Common myeloid progenitor, CD34-positive (primary cell): ENCODE measurements at regions not wholly inside any gene's neighbourhood (a gene's known extent, or its start where the extent isn't known, plus 50 kb on each side); places are given as distances from the start of the nearest gene placed in this dataset.

ENCODE experiments used
- CTCF ChIA-PET: fragments of 350-600 bp; sonication (Branson Sonifier 250); formaldehyde crosslinking; loops from one replicate; lab custom pipeline; 2021; ENCODE audit warnings: antibody characterized with exemption; lab: Charles Lee
- POLR2A ChIA-PET: fragments of 350-600 bp; sonication (Branson Sonifier 250); formaldehyde crosslinking; loops from one replicate; lab custom pipeline; 2021; ENCODE audit warnings: antibody characterized with exemption; lab: Charles Lee
- DNase-seq, 3 donors: peaks; one replicate each; pipeline versions ENCODE4 v3.0.0 to v3.0.0-alpha.2; 2013
- H3K27ac ChIP-seq, 2 experiments: 1 replicate in 1 of 2; 2 replicates in 1 of 2; pipeline ENCODE4 v1.7.0; 2013; ENCODE audit warnings: inconsistent platforms in 2 of 2, low read length in 2 of 2, mild to moderate bottlenecking in 2 of 2, low read depth in 1 of 2, moderate library complexity in 1 of 2; ENCODE audit not compliant: severe bottlenecking in 2 of 2, insufficient read depth in 1 of 2, poor library complexity in 1 of 2
- H3K27me3 ChIP-seq, 5 experiments: replicated peaks in 2 of 5; 1 replicate in 3 of 5; 2 replicates in 2 of 5; pipeline versions ENCODE4 v1.6.1 to v1.7.0; 2013; ENCODE audit warnings: low read length in 4 of 5, mild to moderate bottlenecking in 2 of 5, moderate library complexity in 2 of 5, inconsistent platforms in 1 of 5; ENCODE audit not compliant: insufficient read depth in 5 of 5, control insufficient read depth in 4 of 5
- H3K36me3 ChIP-seq, 4 experiments: 1 replicate in 2 of 4; 2 replicates in 2 of 4; pipeline versions ENCODE4 v1.6.1 to v1.7.0; 2013; ENCODE audit warnings: low read length in 3 of 4, control low read depth in 1 of 4, mild to moderate bottlenecking in 1 of 4; ENCODE audit not compliant: control insufficient read depth in 4 of 4, insufficient read depth in 4 of 4
- H3K4me1 ChIP-seq, 4 experiments: 1 replicate in 3 of 4; 2 replicates in 1 of 4; pipeline versions ENCODE4 v1.6.1 to v1.7.1; 2013; ENCODE audit warnings: low read length in 3 of 4, mild to moderate bottlenecking in 3 of 4, control low read depth in 1 of 4, inconsistent platforms in 1 of 4, moderate library complexity in 1 of 4; ENCODE audit not compliant: control insufficient read depth in 4 of 4, insufficient read depth in 4 of 4; ENCODE audit errors: control extremely low read depth in 1 of 4
- H3K4me3 ChIP-seq, 7 experiments: 1 replicate in 4 of 7; 2 replicates in 3 of 7; pipeline versions ENCODE4 v1.5.1 to v1.7.0; 2013; ENCODE audit warnings: mild to moderate bottlenecking in 7 of 7, low read length in 6 of 7, moderate library complexity in 6 of 7, inconsistent platforms in 2 of 7, low read depth in 2 of 7, control low read depth in 1 of 7; ENCODE audit not compliant: insufficient read depth in 4 of 7, control insufficient read depth in 1 of 7; ENCODE audit errors: extremely low read depth in 1 of 7
- H3K9me3 ChIP-seq, 5 experiments: 1 replicate in 4 of 5; 2 replicates in 1 of 5; pipeline versions ENCODE4 v1.6.1 to v1.7.1; 2013; ENCODE audit warnings: low read length in 4 of 5, mild to moderate bottlenecking in 2 of 5, inconsistent platforms in 1 of 5, low read depth in 1 of 5, moderate library complexity in 1 of 5; ENCODE audit not compliant: control insufficient read depth in 4 of 5, insufficient read depth in 2 of 5; ENCODE audit errors: control extremely low read depth in 1 of 5
- WGBS: methylation state at CpG from one replicate; pipeline ENCODE4 v1.1.5; 2013; ENCODE audit not compliant: insufficient coverage; 5-methylcytosine and 5-hydroxymethylcytosine counted together

DNA sequence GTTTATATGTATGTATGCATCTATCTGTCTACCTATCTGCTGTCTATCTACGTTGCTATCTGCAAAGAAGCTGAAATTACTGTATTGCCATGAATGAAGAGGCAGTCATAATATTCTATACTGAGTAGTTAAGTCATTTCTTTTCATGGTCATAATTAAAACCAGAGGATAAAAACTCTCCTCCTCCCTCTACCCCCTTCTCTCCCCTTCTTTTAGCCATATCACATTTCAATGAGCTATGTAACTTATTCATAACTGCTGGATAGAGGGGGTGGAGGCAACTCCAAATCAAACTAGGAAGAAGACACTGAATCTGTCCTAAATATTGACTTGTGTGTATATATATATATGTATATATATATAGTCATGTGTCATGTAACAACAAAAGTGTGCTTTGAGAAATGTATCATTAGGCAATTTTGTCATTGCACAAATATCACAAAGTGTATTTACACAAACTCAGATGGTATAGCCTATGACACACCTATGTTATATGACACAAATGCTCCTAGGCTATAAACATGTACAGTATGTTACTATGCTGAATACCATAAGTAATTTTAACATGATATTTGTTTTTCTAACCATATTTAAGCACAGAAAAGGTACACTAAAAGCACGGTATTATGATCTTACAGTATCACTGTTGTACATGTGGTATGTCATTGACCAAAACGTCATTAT, 229.7 kb upstream of the KCNMB2 start:
- CTCF ChIA-PET = interaction anchor here (0.6 kb wide), 1 partner anchor 1640 kb away, joined by 3 read pairs; no protein-coding TSS in a partner anchor
- POLR2A ChIA-PET = no interaction called here
- H3K27me3 ChIP-seq = no peaks in the 10 kb centered on the region
- DNase-seq = no peak
- WGBS = no CpG with 5 or more reads among the region's 3 CpGs
- peaks cover 0 to 2% (median 0%) of the 10 kb centered on the region in 5 experiments for H3K9me3 ChIP-seq
- H3K36me3 ChIP-seq = no peaks in the 10 kb centered on the region
- no peak overlapping the region for H3K27ac ChIP-seq
- H3K4me1 ChIP-seq = no peaks in the 10 kb centered on the region
- no peak overlapping the region for H3K4me3 ChIP-seq

DNA sequence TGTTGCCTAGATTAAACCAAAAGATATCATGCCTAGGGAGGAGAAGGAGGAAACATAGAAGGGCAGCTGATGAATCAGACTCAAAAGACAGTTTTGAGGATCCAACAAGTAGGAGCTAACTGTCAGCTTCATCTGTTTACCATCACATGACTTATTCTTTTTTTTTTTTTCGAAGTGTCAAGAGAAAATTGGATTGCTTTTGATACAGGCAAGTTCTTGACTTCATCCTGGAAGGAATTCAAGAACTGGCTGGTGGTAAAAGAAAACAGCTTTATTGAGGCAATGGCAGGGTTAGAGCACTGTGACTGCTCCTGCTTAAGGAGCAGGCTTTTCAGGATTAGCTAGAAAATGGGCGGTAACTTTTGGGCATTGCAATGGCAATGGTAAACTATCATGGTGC, 227.5 kb upstream of the KCNMB2 start:
- no peaks in the 10 kb centered on the region for H3K4me1 ChIP-seq
- no peaks in the 10 kb centered on the region for H3K27me3 ChIP-seq
- no peak overlapping the region for H3K27ac ChIP-seq
- H3K36me3 ChIP-seq = no peaks in the 10 kb centered on the region
- H3K4me3 ChIP-seq = no peak overlapping the region
- POLR2A ChIA-PET = no interaction called here
- DNase-seq = no peak
- CTCF ChIA-PET = no interaction called here
- 100% methylated on average over 1 of the region's 2 CpGs for WGBS
- H3K9me3 ChIP-seq = peaks cover 0 to 2% (median 0%) of the 10 kb centered on the region in 5 experiments

DNA sequence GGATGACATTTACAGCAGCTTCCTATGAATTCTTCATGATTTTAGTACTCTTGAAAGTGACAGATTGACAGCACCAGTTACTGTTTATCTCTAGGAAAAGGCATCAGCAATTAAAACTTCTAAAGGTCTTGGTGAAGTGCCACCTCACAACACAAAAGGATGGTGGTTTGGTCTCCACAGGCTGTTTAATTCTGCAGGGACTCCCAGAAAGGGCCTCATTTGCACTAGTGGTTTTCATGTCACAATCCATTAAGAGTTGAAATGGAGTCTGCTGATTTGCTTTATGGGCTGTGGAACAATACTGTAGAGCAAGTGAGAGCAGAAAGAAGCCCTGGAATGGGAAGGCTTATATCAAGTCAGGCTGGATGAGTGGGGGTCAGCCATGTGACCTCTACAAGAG, 225.3 kb upstream of the KCNMB2 start:
- H3K27ac ChIP-seq = no peak overlapping the region
- H3K4me1 ChIP-seq = no peaks in the 10 kb centered on the region
- H3K4me3 ChIP-seq = no peak overlapping the region
- ChIA-PET CTCF (interaction anchor here (0.6 kb wide), 1 partner anchor 23 kb away, joined by 3 read pairs; no protein-coding TSS in a partner anchor), POLR2A (no interaction called here)
- H3K36me3 ChIP-seq = no peaks in the 10 kb centered on the region
- H3K9me3 ChIP-seq = no peaks in the 10 kb centered on the region
- no peaks in the 10 kb centered on the region for H3K27me3 ChIP-seq
- no peak for DNase-seq

DNA sequence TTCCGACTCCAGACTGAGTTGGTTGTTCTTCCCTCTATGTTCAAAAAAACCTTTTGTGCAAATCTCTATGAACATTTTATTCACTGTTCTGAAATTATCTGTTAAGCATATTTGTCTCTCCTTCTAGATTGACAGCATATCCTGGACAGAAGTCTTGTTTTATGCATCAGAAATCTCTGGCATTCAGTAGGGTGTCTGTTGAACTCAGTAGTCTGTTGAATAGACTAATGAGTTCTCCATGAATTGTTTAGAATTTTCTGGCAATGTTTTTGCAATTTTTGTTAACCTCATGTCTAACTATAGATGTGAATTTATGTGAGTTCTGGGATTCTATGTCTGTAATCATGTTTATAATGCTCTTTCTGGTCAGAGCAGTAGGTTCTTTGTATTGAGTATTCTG, 222.5 kb upstream of the KCNMB2 start:
- Histone ChIP-seq H3K27ac (no peak overlapping the region), H3K36me3 (no peaks in the 10 kb centered on the region), H3K4me3 (no peak overlapping the region), H3K27me3 (no peaks in the 10 kb centered on the region), H3K4me1 (no peaks in the 10 kb centered on the region), H3K9me3 (no peaks in the 10 kb centered on the region)
- WGBS = no CpG with 5 or more reads among the region's 1 CpG
- ChIA-PET CTCF (no interaction called here), POLR2A (no interaction called here)
- DNase-seq = no peak

GRCh38 chr3:178318340-178318739, 217.9 kb upstream of the KCNMB2 start:
- no peaks in the 10 kb centered on the region for H3K4me1 ChIP-seq
- no peak for DNase-seq
- no peaks in the 10 kb centered on the region for H3K36me3 ChIP-seq
- 60% methylated on average over 1 of the region's 4 CpGs for WGBS
- ChIA-PET POLR2A (no interaction called here), CTCF (no interaction called here)
- no peak overlapping the region for H3K4me3 ChIP-seq
- H3K27me3 ChIP-seq = no peaks in the 10 kb centered on the region
- H3K9me3 ChIP-seq = no peaks in the 10 kb centered on the region
- H3K27ac ChIP-seq = no peak overlapping the region

- no peak overlapping the region for H3K27ac ChIP-seq
- POLR2A ChIA-PET = no interaction called here
- CTCF ChIA-PET = interaction anchor here (1.1 kb wide), 1 partner anchor 712 kb away, joined by 3 read pairs; no protein-coding TSS in a partner anchor
- no peaks in the 10 kb centered on the region for H3K27me3 ChIP-seq
- 100% methylated on average over 2 of the region's 5 CpGs for WGBS
- H3K9me3 ChIP-seq = no peaks in the 10 kb centered on the region
- no peaks in the 10 kb centered on the region for H3K4me1 ChIP-seq
- no peak for DNase-seq
- no peaks in the 10 kb centered on the region for H3K36me3 ChIP-seq
- H3K4me3 ChIP-seq = no peak overlapping the region
These were observed 217.1 kb upstream of the KCNMB2 start for GRCh38 chr3:178318941-178319816.
